ENCODE measurements at regions not wholly inside any gene's neighbourhood (a gene's known extent, or its start where the extent isn't known, plus 50 kb on each side); places are given as distances from the start of the nearest gene placed in this dataset.

DNA sequence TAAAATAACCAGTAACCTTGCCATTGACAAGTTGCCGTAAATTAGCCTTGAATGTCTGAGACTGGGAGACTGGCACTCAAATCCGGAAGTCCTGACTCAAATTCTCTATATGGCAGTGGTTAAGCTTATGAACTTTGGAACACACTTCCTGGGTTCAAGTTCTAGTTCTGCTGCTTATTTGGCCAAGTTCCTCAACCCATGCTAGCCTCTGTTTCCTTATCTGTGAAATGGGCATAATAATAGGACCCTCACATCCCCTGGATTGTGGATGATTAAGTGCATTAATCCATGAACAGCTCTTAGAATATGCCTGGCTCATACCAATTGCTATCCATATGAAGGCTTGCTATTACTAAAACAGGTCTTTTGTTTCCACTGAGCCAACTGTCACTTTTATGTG, 311.5 kb downstream of the EDEM1 start:
- DNase-seq (no peak), ATAC-seq (no peak)
- H3K36me3 ChIP-seq = no peaks in the 10 kb centered on the region
- TF ChIP-seq, protein P1, sequence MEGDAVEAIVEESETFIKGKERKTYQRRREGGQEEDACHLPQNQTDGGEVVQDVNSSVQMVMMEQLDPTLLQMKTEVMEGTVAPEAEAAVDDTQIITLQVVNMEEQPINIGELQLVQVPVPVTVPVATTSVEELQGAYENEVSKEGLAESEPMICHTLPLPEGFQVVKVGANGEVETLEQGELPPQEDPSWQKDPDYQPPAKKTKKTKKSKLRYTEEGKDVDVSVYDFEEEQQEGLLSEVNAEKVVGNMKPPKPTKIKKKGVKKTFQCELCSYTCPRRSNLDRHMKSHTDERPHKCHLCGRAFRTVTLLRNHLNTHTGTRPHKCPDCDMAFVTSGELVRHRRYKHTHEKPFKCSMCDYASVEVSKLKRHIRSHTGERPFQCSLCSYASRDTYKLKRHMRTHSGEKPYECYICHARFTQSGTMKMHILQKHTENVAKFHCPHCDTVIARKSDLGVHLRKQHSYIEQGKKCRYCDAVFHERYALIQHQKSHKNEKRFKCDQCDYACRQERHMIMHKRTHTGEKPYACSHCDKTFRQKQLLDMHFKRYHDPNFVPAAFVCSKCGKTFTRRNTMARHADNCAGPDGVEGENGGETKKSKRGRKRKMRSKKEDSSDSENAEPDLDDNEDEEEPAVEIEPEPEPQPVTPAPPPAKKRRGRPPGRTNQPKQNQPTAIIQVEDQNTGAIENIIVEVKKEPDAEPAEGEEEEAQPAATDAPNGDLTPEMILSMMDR (IDR thresholded peaks at IDR 0.05) = no peak
- no peaks in the 10 kb centered on the region for H3K4me1 ChIP-seq
- no peak overlapping the region for H3K4me3 ChIP-seq
- 89 to 96% methylated on average over 2 of the region's 2 CpGs for WGBS, 2 donors
- peaks cover 0 to 6% (median 0%) of the 10 kb centered on the region in 11 donors for H3K9me3 ChIP-seq
- H3K27ac ChIP-seq = no peak overlapping the region
- intact Hi-C loops (cut with DNase I) = no loop called here
- H3K27me3 ChIP-seq = no peaks in the 10 kb centered on the region

DNA sequence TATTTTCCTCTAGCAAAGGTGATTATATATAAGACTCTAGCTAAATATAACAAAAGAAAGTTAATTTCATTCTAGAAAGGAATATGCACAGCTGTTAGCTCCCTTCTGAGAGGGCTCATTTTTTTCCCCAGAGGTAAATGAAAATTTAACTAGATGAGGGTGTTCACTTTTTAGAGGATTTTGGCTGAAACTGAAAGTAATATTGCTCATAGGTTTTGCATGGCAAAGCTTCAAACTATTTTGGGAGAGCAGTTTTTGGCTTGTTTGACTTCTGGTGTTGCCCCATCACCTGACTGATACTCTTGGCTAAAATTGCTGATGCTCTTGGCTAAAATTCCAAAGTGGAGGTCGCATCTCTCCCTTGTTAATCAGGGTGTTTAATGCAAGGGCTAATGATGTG, 311.9 kb downstream of the EDEM1 start:
- Histone ChIP-seq H3K27ac (no peak overlapping the region), H3K9me3 (peaks cover 0 to 6% (median 0%) of the 10 kb centered on the region in 11 donors), H3K36me3 (no peaks in the 10 kb centered on the region), H3K4me3 (no peak overlapping the region), H3K27me3 (no peaks in the 10 kb centered on the region), H3K4me1 (no peaks in the 10 kb centered on the region)
- 48 to 62% methylated on average over 1 of the region's 1 CpG for WGBS, 2 donors
- intact Hi-C loops (cut with DNase I) = no loop called here
- TF ChIP-seq, protein P1 (IDR thresholded peaks at IDR 0.05) = no peak
- no peak for ATAC-seq
- no peak for DNase-seq

- ATAC-seq = no peak
- no peak overlapping the region for H3K4me3 ChIP-seq
- no peaks in the 10 kb centered on the region for H3K4me1 ChIP-seq
- no peak for DNase-seq
- intact Hi-C loops (cut with DNase I) = no loop called here
- H3K27ac ChIP-seq = no peak overlapping the region
- 55 to 66% methylated on average over 3 of the region's 3 CpGs for whole genome bisulfite sequencing, 2 donors
- H3K9me3 ChIP-seq = peaks cover 0 to 6% (median 0%) of the 10 kb centered on the region in 11 donors
- H3K27me3 ChIP-seq = no peaks in the 10 kb centered on the region
- H3K36me3 ChIP-seq = no peaks in the 10 kb centered on the region
- TF ChIP-seq, protein P1 (IDR thresholded peaks at IDR 0.05) = no peak
Observed at GRCh38 chr3:5503136-5503535, 315.6 kb downstream of the EDEM1 start.

DNA sequence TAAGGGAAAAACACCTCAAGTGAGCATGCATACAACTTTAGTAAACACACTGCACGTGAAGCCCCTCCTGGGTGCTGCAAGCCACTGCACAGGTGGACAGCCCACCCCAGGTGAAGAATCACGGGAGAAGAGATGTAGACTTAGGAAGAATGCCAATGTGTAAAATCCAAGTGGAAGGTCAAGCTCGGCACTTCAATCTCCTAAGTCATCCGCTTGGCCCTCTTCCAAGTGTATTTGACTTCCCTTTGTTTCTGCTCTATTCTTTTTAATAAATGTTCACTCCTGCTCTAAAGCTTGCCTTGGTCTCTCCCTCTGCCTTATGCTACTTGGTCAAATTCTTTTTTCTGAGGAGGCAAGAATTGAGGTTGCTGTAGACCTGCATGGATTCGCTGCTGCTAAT, 316.6 kb downstream of the EDEM1 start:
- 66 to 67% methylated on average over 5 of the region's 5 CpGs for WGBS, 2 donors
- intact Hi-C loops (cut with DNase I) = no loop called here
- no peak for ATAC-seq

More for the DNA sequence above, 316.6 kb downstream of the EDEM1 start:
- Histone ChIP-seq H3K27me3 (no peaks in the 10 kb centered on the region), H3K36me3 (no peaks in the 10 kb centered on the region), H3K4me3 (no peak overlapping the region), H3K4me1 (no peaks in the 10 kb centered on the region), H3K27ac (no peak overlapping the region), H3K9me3 (peaks cover 0 to 16% (median 0%) of the 10 kb centered on the region in 11 donors)
- TF ChIP-seq, protein P1 (IDR thresholded peaks at IDR 0.05) = no peak
- DNase-seq = no peak

Measured in heart right ventricle (tissue), 16 donors.